ENCODE measurements at regions not wholly inside any gene's neighbourhood (a gene's known extent, or its start where the extent isn't known, plus 50 kb on each side); places are given as distances from the start of the nearest gene placed in this dataset.

DNA sequence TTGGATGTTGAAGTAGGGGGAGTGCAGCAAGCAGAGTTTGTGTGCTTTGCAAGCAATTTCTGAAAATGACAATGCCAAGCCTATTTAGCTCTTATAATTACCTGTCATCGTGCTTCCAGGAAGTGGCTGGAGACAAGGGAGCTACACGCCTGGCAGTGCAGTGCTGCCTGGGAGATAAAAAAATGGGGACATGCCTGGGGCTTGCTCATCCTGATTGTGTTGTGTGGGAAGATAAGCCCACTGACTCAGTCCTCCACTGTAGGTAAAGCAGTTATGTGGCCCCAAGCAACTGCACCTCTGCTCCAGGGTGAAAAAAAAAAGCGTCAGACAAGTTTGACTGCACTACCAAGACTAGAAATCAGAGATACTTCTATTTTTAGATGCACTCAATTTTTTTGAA lies 396.9 kb upstream of the NXPH2 start:
- no peak for TF ChIP-seq EZH2 (IDR thresholded peaks at IDR 0.05; ENCODE audit: borderline replicate concordance, insufficient read depth, low read length, poor library complexity, severe bottlenecking)
- TF ChIP-seq, protein P1, sequence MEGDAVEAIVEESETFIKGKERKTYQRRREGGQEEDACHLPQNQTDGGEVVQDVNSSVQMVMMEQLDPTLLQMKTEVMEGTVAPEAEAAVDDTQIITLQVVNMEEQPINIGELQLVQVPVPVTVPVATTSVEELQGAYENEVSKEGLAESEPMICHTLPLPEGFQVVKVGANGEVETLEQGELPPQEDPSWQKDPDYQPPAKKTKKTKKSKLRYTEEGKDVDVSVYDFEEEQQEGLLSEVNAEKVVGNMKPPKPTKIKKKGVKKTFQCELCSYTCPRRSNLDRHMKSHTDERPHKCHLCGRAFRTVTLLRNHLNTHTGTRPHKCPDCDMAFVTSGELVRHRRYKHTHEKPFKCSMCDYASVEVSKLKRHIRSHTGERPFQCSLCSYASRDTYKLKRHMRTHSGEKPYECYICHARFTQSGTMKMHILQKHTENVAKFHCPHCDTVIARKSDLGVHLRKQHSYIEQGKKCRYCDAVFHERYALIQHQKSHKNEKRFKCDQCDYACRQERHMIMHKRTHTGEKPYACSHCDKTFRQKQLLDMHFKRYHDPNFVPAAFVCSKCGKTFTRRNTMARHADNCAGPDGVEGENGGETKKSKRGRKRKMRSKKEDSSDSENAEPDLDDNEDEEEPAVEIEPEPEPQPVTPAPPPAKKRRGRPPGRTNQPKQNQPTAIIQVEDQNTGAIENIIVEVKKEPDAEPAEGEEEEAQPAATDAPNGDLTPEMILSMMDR (IDR thresholded peaks at IDR 0.05; ENCODE audit: poor library complexity, severe bottlenecking) = no peak
